ENCODE measurements at regions not wholly inside any gene's neighbourhood (a gene's known extent, or its start where the extent isn't known, plus 50 kb on each side); places are given as distances from the start of the nearest gene placed in this dataset.

- H3K4me1 ChIP-seq (ENCODE audit: control insufficient read depth in 1 of 2, insufficient read depth in 2 of 2, low read length in 2 of 2): no peaks in the 10 kb centered on the region
- H3K27me3 ChIP-seq (ENCODE audit: control insufficient read depth in 1 of 2, insufficient read depth in 2 of 2, low read length in 1 of 2): no peaks in the 10 kb centered on the region
- H3K36me3 ChIP-seq (ENCODE audit: control insufficient read depth in 1 of 2, insufficient read depth in 2 of 2, low read length in 1 of 2): no peaks in the 10 kb centered on the region
- no peak for ATAC-seq (ENCODE audit: low FRiP score)
- H3K27ac ChIP-seq (ENCODE audit: low read depth in 1 of 2, low read length in 2 of 2): no peak overlapping the region
- no peak overlapping the region for H3K4me3 ChIP-seq (ENCODE audit: low read length in 2 of 2)
- no peak for DNase-seq
- 75 to 81% methylated on average over 3 of the region's 3 CpGs for WGBS, 2 donors
- no peaks in the 10 kb centered on the region for H3K9me3 ChIP-seq (ENCODE audit: control insufficient read depth, low read length)
- intact Hi-C loops (cut with DNase I): no loop called here
Measured at GRCh38 chr3:96719921-96720320, 94.5 kb upstream of the EPHA6 start.

GRCh38 chr3:96731031-96731430 is 83.4 kb upstream of the EPHA6 start:
- no peak overlapping the region for H3K4me3 ChIP-seq (ENCODE audit: low read length in 2 of 2)
- intact Hi-C loops (cut with DNase I): no loop called here
- ATAC-seq (ENCODE audit: low FRiP score): no peak

GRCh38 chr3:96734273-96735009 is 80.0 kb upstream of the EPHA6 start:
- ATAC-seq (ENCODE audit: low FRiP score) (no peak), DNase-seq (no peak)
- Histone ChIP-seq H3K4me3 (ENCODE audit: low read length in 2 of 2) (no peak overlapping the region), H3K36me3 (ENCODE audit: control insufficient read depth in 1 of 2, insufficient read depth in 2 of 2, low read length in 1 of 2) (no peaks in the 10 kb centered on the region), H3K9me3 (ENCODE audit: control insufficient read depth, low read length) (no peaks in the 10 kb centered on the region), H3K27ac (ENCODE audit: low read depth in 1 of 2, low read length in 2 of 2) (no peak overlapping the region), H3K4me1 (ENCODE audit: control insufficient read depth in 1 of 2, insufficient read depth in 2 of 2, low read length in 2 of 2) (no peaks in the 10 kb centered on the region), H3K27me3 (ENCODE audit: control insufficient read depth in 1 of 2, insufficient read depth in 2 of 2, low read length in 1 of 2) (no peaks in the 10 kb centered on the region)
- intact Hi-C loops (cut with DNase I): no loop called here
- WGBS, 2 donors: 47 to 50% methylated on average over 2 of the region's 2 CpGs

More at GRCh38 chr3:96731031-96731430, 83.4 kb upstream of the EPHA6 start:
- no peaks in the 10 kb centered on the region for H3K4me1 ChIP-seq (ENCODE audit: control insufficient read depth in 1 of 2, insufficient read depth in 2 of 2, low read length in 2 of 2)
- no peaks in the 10 kb centered on the region for H3K9me3 ChIP-seq (ENCODE audit: control insufficient read depth, low read length)
- H3K36me3 ChIP-seq (ENCODE audit: control insufficient read depth in 1 of 2, insufficient read depth in 2 of 2, low read length in 1 of 2): no peaks in the 10 kb centered on the region
- DNase-seq: no peak
- H3K27ac ChIP-seq (ENCODE audit: low read depth in 1 of 2, low read length in 2 of 2): no peak overlapping the region
- no peaks in the 10 kb centered on the region for H3K27me3 ChIP-seq (ENCODE audit: control insufficient read depth in 1 of 2, insufficient read depth in 2 of 2, low read length in 1 of 2)

- Histone ChIP-seq H3K4me1 (ENCODE audit: control insufficient read depth in 1 of 2, insufficient read depth in 2 of 2, low read length in 2 of 2) (no peaks in the 10 kb centered on the region), H3K4me3 (ENCODE audit: low read length in 2 of 2) (no peak overlapping the region), H3K9me3 (ENCODE audit: control insufficient read depth, low read length) (no peaks in the 10 kb centered on the region), H3K27me3 (ENCODE audit: control insufficient read depth in 1 of 2, insufficient read depth in 2 of 2, low read length in 1 of 2) (no peaks in the 10 kb centered on the region), H3K36me3 (ENCODE audit: control insufficient read depth in 1 of 2, insufficient read depth in 2 of 2, low read length in 1 of 2) (no peaks in the 10 kb centered on the region), H3K27ac (ENCODE audit: low read depth in 1 of 2, low read length in 2 of 2) (no peak overlapping the region)
- DNase-seq (no peak), ATAC-seq (ENCODE audit: low FRiP score) (no peak)
- intact Hi-C loops (cut with DNase I): no loop called here
Measured at GRCh38 chr3:96748139-96748538, 66.3 kb upstream of the EPHA6 start.

GRCh38 chr3:96750094-96750767 is 64.2 kb upstream of the EPHA6 start:
- Histone ChIP-seq H3K36me3 (ENCODE audit: control insufficient read depth in 1 of 2, insufficient read depth in 2 of 2, low read length in 1 of 2) (no peaks in the 10 kb centered on the region), H3K27me3 (ENCODE audit: control insufficient read depth in 1 of 2, insufficient read depth in 2 of 2, low read length in 1 of 2) (no peaks in the 10 kb centered on the region), H3K27ac (ENCODE audit: low read depth in 1 of 2, low read length in 2 of 2) (no peak overlapping the region), H3K4me1 (ENCODE audit: control insufficient read depth in 1 of 2, insufficient read depth in 2 of 2, low read length in 2 of 2) (no peaks in the 10 kb centered on the region), H3K9me3 (ENCODE audit: control insufficient read depth, low read length) (no peaks in the 10 kb centered on the region), H3K4me3 (ENCODE audit: low read length in 2 of 2) (no peak overlapping the region)
- WGBS, 2 donors: 77 to 86% methylated on average over 2 of the region's 2 CpGs
- intact Hi-C loops (cut with DNase I): no loop called here
- ATAC-seq (ENCODE audit: low FRiP score) (no peak), DNase-seq (no peak)

- no peak for ATAC-seq (ENCODE audit: low FRiP score)
Measured at GRCh38 chr3:96753124-96753523, 61.3 kb upstream of the EPHA6 start.

GRCh38 chr3:96754128-96754527 is 60.3 kb upstream of the EPHA6 start:
- no peaks in the 10 kb centered on the region for H3K9me3 ChIP-seq (ENCODE audit: control insufficient read depth, low read length)
- no peak overlapping the region for H3K27ac ChIP-seq (ENCODE audit: low read depth in 1 of 2, low read length in 2 of 2)
- ATAC-seq (ENCODE audit: low FRiP score) (no peak), DNase-seq (no peak)
- no peaks in the 10 kb centered on the region for H3K4me1 ChIP-seq (ENCODE audit: control insufficient read depth in 1 of 2, insufficient read depth in 2 of 2, low read length in 2 of 2)
- no peak overlapping the region for H3K4me3 ChIP-seq (ENCODE audit: low read length in 2 of 2)
- no peaks in the 10 kb centered on the region for H3K36me3 ChIP-seq (ENCODE audit: control insufficient read depth in 1 of 2, insufficient read depth in 2 of 2, low read length in 1 of 2)
- H3K27me3 ChIP-seq (ENCODE audit: control insufficient read depth in 1 of 2, insufficient read depth in 2 of 2, low read length in 1 of 2): no peaks in the 10 kb centered on the region
- WGBS, 2 donors: 70 to 71% methylated on average over 5 of the region's 5 CpGs
- intact Hi-C loops (cut with DNase I): no loop called here

More at GRCh38 chr3:96753124-96753523, 61.3 kb upstream of the EPHA6 start:
- WGBS, 2 donors: 79 to 84% methylated on average over 13 of the region's 13 CpGs
- Histone ChIP-seq H3K36me3 (ENCODE audit: control insufficient read depth in 1 of 2, insufficient read depth in 2 of 2, low read length in 1 of 2) (no peaks in the 10 kb centered on the region), H3K27ac (ENCODE audit: low read depth in 1 of 2, low read length in 2 of 2) (no peak overlapping the region), H3K9me3 (ENCODE audit: control insufficient read depth, low read length) (no peaks in the 10 kb centered on the region), H3K27me3 (ENCODE audit: control insufficient read depth in 1 of 2, insufficient read depth in 2 of 2, low read length in 1 of 2) (no peaks in the 10 kb centered on the region), H3K4me1 (ENCODE audit: control insufficient read depth in 1 of 2, insufficient read depth in 2 of 2, low read length in 2 of 2) (no peaks in the 10 kb centered on the region), H3K4me3 (ENCODE audit: low read length in 2 of 2) (no peak overlapping the region)
- intact Hi-C loops (cut with DNase I): no loop called here
- DNase-seq: no peak

GRCh38 chr3:96755519-96755918 is 58.9 kb upstream of the EPHA6 start:
- Histone ChIP-seq H3K27ac (ENCODE audit: low read depth in 1 of 2, low read length in 2 of 2) (no peak overlapping the region), H3K27me3 (ENCODE audit: control insufficient read depth in 1 of 2, insufficient read depth in 2 of 2, low read length in 1 of 2) (no peaks in the 10 kb centered on the region), H3K4me1 (ENCODE audit: control insufficient read depth in 1 of 2, insufficient read depth in 2 of 2, low read length in 2 of 2) (no peaks in the 10 kb centered on the region), H3K9me3 (ENCODE audit: control insufficient read depth, low read length) (no peaks in the 10 kb centered on the region), H3K36me3 (ENCODE audit: control insufficient read depth in 1 of 2, insufficient read depth in 2 of 2, low read length in 1 of 2) (no peaks in the 10 kb centered on the region), H3K4me3 (ENCODE audit: low read length in 2 of 2) (no peak overlapping the region)
- intact Hi-C loops (cut with DNase I): no loop called here
- ATAC-seq (ENCODE audit: low FRiP score) (no peak), DNase-seq (no peak)
- WGBS, 2 donors: 67 to 79% methylated on average over 4 of the region's 4 CpGs

GRCh38 chr3:96756516-96756915 is 57.9 kb upstream of the EPHA6 start:
- no peak for ATAC-seq (ENCODE audit: low FRiP score)
- intact Hi-C loops (cut with DNase I): no loop called here

More at GRCh38 chr3:96756516-96756915, 57.9 kb upstream of the EPHA6 start:
- H3K27me3 ChIP-seq (ENCODE audit: control insufficient read depth in 1 of 2, insufficient read depth in 2 of 2, low read length in 1 of 2): no peaks in the 10 kb centered on the region
- H3K9me3 ChIP-seq (ENCODE audit: control insufficient read depth, low read length): no peaks in the 10 kb centered on the region
- DNase-seq: no peak
- no peak overlapping the region for H3K4me3 ChIP-seq (ENCODE audit: low read length in 2 of 2)
- H3K27ac ChIP-seq (ENCODE audit: low read depth in 1 of 2, low read length in 2 of 2): no peak overlapping the region
- no peaks in the 10 kb centered on the region for H3K36me3 ChIP-seq (ENCODE audit: control insufficient read depth in 1 of 2, insufficient read depth in 2 of 2, low read length in 1 of 2)
- WGBS, 2 donors: 24 to 36% methylated on average over 1 of the region's 1 CpG
- H3K4me1 ChIP-seq (ENCODE audit: control insufficient read depth in 1 of 2, insufficient read depth in 2 of 2, low read length in 2 of 2): no peaks in the 10 kb centered on the region

Measured in aorta (tissue), 5 donors.